Trophoblast cell (in vitro differentiated cells and primary cell): ENCODE measurements at regions not wholly inside any gene's neighbourhood (a gene's known extent, or its start where the extent isn't known, plus 50 kb on each side); places are given as distances from the start of the nearest gene placed in this dataset.

Experiments used
- DNase-seq, 2 donors: peaks; one replicate each; pipeline ENCODE4 v3.0.0-alpha.2; 2016
- H2AFZ ChIP-seq: 2 replicates; pipeline ENCODE4 v1.6.1; 2013; ENCODE audit warnings: low read length, moderate library complexity, mild to moderate bottlenecking; ENCODE audit not compliant: insufficient read depth, poor library complexity
- H2AK5ac ChIP-seq: 2 replicates; pipeline ENCODE4 v1.6.1; 2013; ENCODE audit warnings: mild to moderate bottlenecking, low read length
- H2BK120ac ChIP-seq: 2 replicates; pipeline ENCODE4 v1.6.1; 2013; ENCODE audit warnings: low read length, mild to moderate bottlenecking, moderate library complexity; ENCODE audit not compliant: insufficient read depth, poor library complexity
- H2BK12ac ChIP-seq: 2 replicates; pipeline ENCODE4 v1.6.1; 2013; ENCODE audit warnings: mild to moderate bottlenecking, low read length, moderate library complexity
- H2BK5ac ChIP-seq: 2 replicates; pipeline ENCODE4 v1.6.1; 2013; ENCODE audit warnings: low read length, low read depth, moderate library complexity, mild to moderate bottlenecking; ENCODE audit not compliant: poor library complexity
- H3K14ac ChIP-seq: 2 replicates; pipeline ENCODE4 v1.6.1; 2013; ENCODE audit warnings: mild to moderate bottlenecking, low read length
- H3K18ac ChIP-seq: 2 replicates; pipeline ENCODE4 v1.6.1; 2013; ENCODE audit warnings: mild to moderate bottlenecking, low read length
- H3K23ac ChIP-seq: 2 replicates; pipeline ENCODE4 v1.6.1; 2013; ENCODE audit warnings: low read length
- H3K27ac ChIP-seq: 2 replicates; pipeline ENCODE4 v1.5.1; 2013; ENCODE audit warnings: low read depth, mild to moderate bottlenecking, inconsistent platforms, low read length, moderate library complexity
- H3K27me3 ChIP-seq: 2 replicates; pipeline ENCODE4 v1.6.1; 2013; ENCODE audit warnings: inconsistent platforms, mild to moderate bottlenecking, low read length, moderate library complexity; ENCODE audit not compliant: insufficient read depth
- H3K36me3 ChIP-seq, 2 experiments: 1 replicate in 1 of 2; 2 replicates in 1 of 2; pipeline ENCODE4 v1.6.1; 2013; ENCODE audit warnings: low read length in 2 of 2, mild to moderate bottlenecking in 2 of 2, moderate library complexity in 1 of 2; ENCODE audit not compliant: insufficient read depth in 2 of 2, control insufficient read depth in 1 of 2
- H3K4ac ChIP-seq: 2 replicates; pipeline ENCODE4 v1.6.1; 2013; ENCODE audit warnings: low read depth, mild to moderate bottlenecking, low read length, moderate library complexity
- H3K4me1 ChIP-seq, 2 experiments: 1 replicate in 1 of 2; 2 replicates in 1 of 2; pipeline ENCODE4 v1.6.1; 2013; ENCODE audit warnings: low read length in 2 of 2, mild to moderate bottlenecking in 2 of 2, moderate library complexity in 1 of 2; ENCODE audit not compliant: insufficient read depth in 2 of 2, control insufficient read depth in 1 of 2
- H3K4me2 ChIP-seq: 2 replicates; pipeline ENCODE4 v1.6.1; 2013; ENCODE audit warnings: inconsistent platforms, mild to moderate bottlenecking, low read length, moderate library complexity
- H3K4me3 ChIP-seq: 2 replicates; pipeline ENCODE4 v1.5.1; 2013; ENCODE audit warnings: mild to moderate bottlenecking, low read depth, low read length, inconsistent platforms
- H3K79me1 ChIP-seq: one replicate; pipeline ENCODE4 v1.6.1; 2013; ENCODE audit warnings: low read length
- H3K79me2 ChIP-seq: 2 replicates; pipeline ENCODE4 v1.6.1; 2013; ENCODE audit warnings: low read length, mild to moderate bottlenecking; ENCODE audit not compliant: control insufficient read depth, insufficient read depth, poor library complexity
- H3K9ac ChIP-seq: 2 replicates; pipeline ENCODE4 v1.6.1; 2013; ENCODE audit warnings: mild to moderate bottlenecking, low read length
- H3K9me3 ChIP-seq: 2 replicates; pipeline ENCODE4 v1.6.1; 2013; ENCODE audit warnings: low read depth, mild to moderate bottlenecking, control low read depth, inconsistent platforms, low read length; ENCODE audit not compliant: insufficient read depth
- H4K12ac ChIP-seq: 2 replicates; pipeline ENCODE4 v1.6.1; 2013; ENCODE audit warnings: low read depth, mild to moderate bottlenecking, low read length, moderate library complexity
- H4K8ac ChIP-seq: 2 replicates; pipeline ENCODE4 v1.6.1; 2013; ENCODE audit warnings: low read depth, mild to moderate bottlenecking, low read length, moderate library complexity
- H4K91ac ChIP-seq: one replicate; pipeline ENCODE4 v1.6.1; 2013; ENCODE audit warnings: low read depth, mild to moderate bottlenecking, low read length, moderate library complexity
- WGBS: extraction: QIAGEN DNeasy Blood & Tissue Kit; methylation state at CpG from one replicate; pipeline ENCODE4 v1.1.7; 2013; ENCODE audit warnings: missing lambda C conversion rate; ENCODE audit not compliant: insufficient read length, insufficient coverage; ENCODE audit errors: extremely low coverage; 5-methylcytosine and 5-hydroxymethylcytosine counted together

DNA sequence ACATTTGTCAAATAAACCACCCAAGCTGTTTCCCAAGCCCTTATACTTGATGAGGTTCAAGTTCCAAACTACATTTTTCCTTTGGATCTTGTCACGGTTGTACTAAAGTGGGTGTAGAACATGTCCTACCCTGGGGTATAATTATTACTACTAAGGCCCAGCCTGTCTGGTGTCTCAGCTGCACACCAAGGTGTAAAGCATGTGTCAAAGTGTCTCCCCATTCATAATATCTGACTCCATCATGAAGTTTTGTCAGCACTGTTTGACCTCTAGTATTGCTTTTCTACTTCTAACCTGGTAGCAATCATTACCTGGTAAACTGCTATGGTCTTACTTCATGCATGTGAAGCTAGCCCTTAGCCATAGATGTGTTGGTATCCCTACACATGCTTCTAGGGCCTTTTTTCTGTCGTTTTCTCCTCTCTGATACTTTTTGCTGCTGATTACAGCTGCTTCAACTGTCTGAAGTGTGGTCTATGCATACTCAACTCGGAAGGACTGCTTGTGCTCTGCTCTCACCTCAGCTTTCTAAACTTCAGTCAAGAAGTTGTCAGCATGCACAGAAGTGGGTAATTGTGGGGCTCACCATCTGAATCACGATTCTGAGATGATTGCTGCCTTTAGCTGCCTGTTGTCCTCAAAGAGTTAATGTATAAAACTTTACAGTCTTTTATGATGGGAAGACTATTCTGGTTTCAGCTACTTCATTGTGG is 445.7 kb upstream of the TRIB2 start:
- Histone ChIP-seq H4K12ac (no peak overlapping the region), H2AFZ (no peak overlapping the region), H4K91ac (no peak overlapping the region), H3K4me3 (no peak overlapping the region), H3K4me2 (no peak overlapping the region), H2BK12ac (no peak overlapping the region), H3K79me1 (no peaks in the 10 kb centered on the region), H3K27ac (no peak overlapping the region), H3K36me3 (no peaks in the 10 kb centered on the region), H3K4ac (no peak overlapping the region), H3K27me3 (no peaks in the 10 kb centered on the region), H3K9ac (no peak overlapping the region), H3K23ac (no peak overlapping the region), H3K79me2 (no peaks in the 10 kb centered on the region), H3K18ac (no peak overlapping the region), H2BK5ac (no peak overlapping the region), H2BK120ac (no peak overlapping the region), H3K9me3 (no peaks in the 10 kb centered on the region), H4K8ac (no peak overlapping the region), H2AK5ac (no peak overlapping the region), H3K14ac (no peak overlapping the region), H3K4me1 (peaks cover 0 to 2% of the 10 kb centered on the region in 2 experiments)
- no CpG with 5 or more reads among the region's 4 CpGs for WGBS
- DNase-seq, result no peak

GRCh38 chr2:12271589-12271984 is 445.1 kb upstream of the TRIB2 start:
- Histone ChIP-seq H3K79me1 (no peaks in the 10 kb centered on the region), H4K91ac (no peak overlapping the region), H3K14ac (no peak overlapping the region), H3K79me2 (no peaks in the 10 kb centered on the region), H3K4me2 (no peak overlapping the region), H3K18ac (no peak overlapping the region), H2BK120ac (no peak overlapping the region), H4K8ac (no peak overlapping the region), H3K27ac (no peak overlapping the region), H3K27me3 (no peaks in the 10 kb centered on the region), H3K9me3 (no peaks in the 10 kb centered on the region), H2AFZ (no peak overlapping the region), H3K23ac (no peak overlapping the region), H3K9ac (no peak overlapping the region), H4K12ac (no peak overlapping the region), H3K4me1 (peaks cover 0 to 2% of the 10 kb centered on the region in 2 experiments), H2BK5ac (no peak overlapping the region), H2BK12ac (no peak overlapping the region), H3K4ac (no peak overlapping the region), H2AK5ac (no peak overlapping the region), H3K36me3 (no peaks in the 10 kb centered on the region), H3K4me3 (no peak overlapping the region)
- no peak for DNase-seq
- no CpG with 5 or more reads among the region's 1 CpG for WGBS

DNA sequence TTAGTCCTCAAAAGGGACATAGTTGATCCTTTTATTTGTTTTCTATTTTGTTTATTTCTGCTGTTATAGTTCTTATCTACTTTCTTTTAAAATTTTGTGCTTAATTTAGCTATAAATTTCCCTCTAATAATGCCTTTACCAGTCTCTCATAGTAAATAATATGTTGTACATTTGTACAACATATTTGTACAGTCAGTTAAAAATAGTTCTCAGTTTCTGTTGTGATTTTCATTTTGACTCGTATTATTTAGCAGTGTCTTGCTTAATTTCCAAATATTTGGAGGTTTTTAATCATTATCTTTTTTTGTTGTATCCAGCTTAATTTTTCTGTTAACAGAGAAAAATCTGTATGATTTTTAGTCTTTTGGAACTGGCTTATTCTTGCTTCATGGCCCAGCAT is 443.6 kb upstream of the TRIB2 start:
- H4K12ac ChIP-seq, result no peak overlapping the region
- no peaks in the 10 kb centered on the region for H3K9me3 ChIP-seq
- H3K79me1 ChIP-seq, result no peaks in the 10 kb centered on the region
- H3K23ac ChIP-seq, result no peak overlapping the region
- H3K18ac ChIP-seq, result no peak overlapping the region
- no CpG with 5 or more reads among the region's 1 CpG for WGBS
- H3K4me3 ChIP-seq, result no peak overlapping the region
- H3K79me2 ChIP-seq, result no peaks in the 10 kb centered on the region
- H3K4me1 ChIP-seq, result peaks cover 0 to 2% of the 10 kb centered on the region in 2 experiments
- H3K14ac ChIP-seq, result no peak overlapping the region
- H3K4me2 ChIP-seq, result no peak overlapping the region
- no peak overlapping the region for H2BK120ac ChIP-seq
- H2AK5ac ChIP-seq, result no peak overlapping the region
- H2AFZ ChIP-seq, result no peak overlapping the region
- H3K4ac ChIP-seq, result no peak overlapping the region
- H3K27me3 ChIP-seq, result no peaks in the 10 kb centered on the region
- no peak overlapping the region for H2BK5ac ChIP-seq
- H3K36me3 ChIP-seq, result no peaks in the 10 kb centered on the region
- H4K8ac ChIP-seq, result no peak overlapping the region
- no peak overlapping the region for H3K9ac ChIP-seq
- H4K91ac ChIP-seq, result no peak overlapping the region
- DNase-seq, result no peak
- no peak overlapping the region for H2BK12ac ChIP-seq
- H3K27ac ChIP-seq, result no peak overlapping the region

GRCh38 chr2:12274591-12274990 is 442.1 kb upstream of the TRIB2 start:
- no peak overlapping the region for H4K8ac ChIP-seq
- no peaks in the 10 kb centered on the region for H3K79me1 ChIP-seq

More at GRCh38 chr2:12274591-12274990, 442.1 kb upstream of the TRIB2 start:
- Histone ChIP-seq H4K91ac (no peak overlapping the region), H2BK5ac (no peak overlapping the region), H3K27me3 (no peaks in the 10 kb centered on the region), H3K36me3 (no peaks in the 10 kb centered on the region), H3K9me3 (no peaks in the 10 kb centered on the region), H3K9ac (no peak overlapping the region), H3K23ac (no peak overlapping the region), H3K4ac (no peak overlapping the region), H3K18ac (no peak overlapping the region), H3K79me2 (no peaks in the 10 kb centered on the region), H3K4me3 (no peak overlapping the region), H2AFZ (no peak overlapping the region), H2BK120ac (no peak overlapping the region), H3K14ac (no peak overlapping the region), H3K27ac (no peak overlapping the region), H2BK12ac (no peak overlapping the region), H3K4me2 (no peak overlapping the region), H2AK5ac (no peak overlapping the region), H4K12ac (no peak overlapping the region), H3K4me1 (no peaks in the 10 kb centered on the region)
- WGBS, result no CpG with 5 or more reads among the region's 1 CpG
- DNase-seq, result no peak
